ENCODE measurements at regions not wholly inside any gene's neighbourhood (a gene's known extent, or its start where the extent isn't known, plus 50 kb on each side); places are given as distances from the start of the nearest gene placed in this dataset.

GRCh38 chr3:117441851-117442250 is 732.3 kb downstream of the TUSC7 start:
- Histone ChIP-seq H3K4me1 (replicated peaks in 1 of 2; ENCODE audit: control insufficient read depth in 2 of 2, insufficient read depth in 2 of 2, low read length in 2 of 2) (no peaks in the 10 kb centered on the region), H3K27ac (ENCODE audit: extremely low read depth, low read depth, low read length) (no peak overlapping the region), H4K20me1 (replicated peaks; ENCODE audit: control insufficient read depth, insufficient read depth, low read length) (no peaks in the 10 kb centered on the region), H3K27me3 (ENCODE audit: control insufficient read depth in 2 of 2, insufficient read depth in 2 of 2, low read length in 2 of 2) (no peaks in the 10 kb centered on the region), H3K9me3 (replicated peaks; ENCODE audit: control insufficient read depth, insufficient read depth, low read depth, low read length) (no peaks in the 10 kb centered on the region), H3K4me2 (ENCODE audit: insufficient read depth, low read length) (no peak overlapping the region), H3K9ac (ENCODE audit: insufficient read depth in 1 of 2, low read depth in 2 of 2, low read length in 2 of 2) (no peak overlapping the region), H2AFZ (ENCODE audit: low read depth, low read length) (no peak overlapping the region), H3K9me1 (ENCODE audit: control insufficient read depth, insufficient read depth, low read length) (no peaks in the 10 kb centered on the region), H3K36me3 (ENCODE audit: control insufficient read depth, insufficient read depth, low read length) (no peaks in the 10 kb centered on the region), H3K4me3 (no peak overlapping the region), H3K79me2 (ENCODE audit: control insufficient read depth, insufficient read depth, low read length) (no peaks in the 10 kb centered on the region)
- BruUV-seq (replicated peaks) = no TSS peak
- WGBS (ENCODE audit: insufficient coverage, low coverage, missing lambda C conversion rate) = 0% methylated on average over 3 of the region's 4 CpGs
- no peak for DNase-seq (ENCODE audit: extremely low read depth in 1 of 4, low spot score in 3 of 4)
- in situ Hi-C loops (cut with MboI) = no loop called here
- TF ChIP-seq MYNN (IDR thresholded peaks at IDR 0.05) (no peak), MYNN (CRISPR knock-in tag; IDR thresholded peaks at IDR 0.05) (no peak), MAX (CRISPR knock-in tag; IDR thresholded peaks at IDR 0.05) (no peak), GABPB2 (CRISPR knock-in tag; conservative IDR thresholded peaks at IDR 0.05) (no peak), ZSCAN32 (CRISPR knock-in tag; IDR thresholded peaks at IDR 0.05) (no peak), MXI1 (IDR thresholded peaks at IDR 0.05; ENCODE audit: low read depth, low read length) (no peak), HDAC2 (IDR thresholded peaks at IDR 0.05) (no peak), MCM5 (IDR thresholded peaks at IDR 0.05; ENCODE audit: low read depth) (no peak), ZNF134 (CRISPR knock-in tag; conservative IDR thresholded peaks at IDR 0.05) (no peak), GTF2E2 (tag; IDR thresholded peaks at IDR 0.05) (no peak), STAT5A (IDR thresholded peaks at IDR 0.05; ENCODE audit: borderline replicate concordance, low read length) (no peak), GABPA (tag; conservative IDR thresholded peaks at IDR 0.05; ENCODE audit: low read depth) (no peak), BRF2 (IDR thresholded peaks at IDR 0.05; ENCODE audit: borderline replicate concordance, insufficient read depth, insufficient read length) (no peak)
- intact Hi-C loops (cut with micrococcal nuclease) = no loop called here
- ATAC-seq = no peak
- no peak for FAIRE-seq
- CTCF ChIA-PET (ENCODE audit: low intra/inter-chr PET ratio) = no interaction called here
- POLR2A ChIA-PET = no interaction called here

All from K562 (cell line).